Activated CD4-positive, alpha-beta T cell treated with anti-CD3 and anti-CD28 coated beads for 24 hours (primary cell): ENCODE measurements at regions not wholly inside any gene's neighbourhood (a gene's known extent, or its start where the extent isn't known, plus 50 kb on each side); places are given as distances from the start of the nearest gene placed in this dataset.
"Not testable (repeated sequence)": the region's sequence is repeated elsewhere in the genome, so short reads cannot be mapped to it uniquely, and the experiment has no call there.

Source experiments
- DNase-seq, 2 donors: peaks; one replicate each; pipeline ENCODE4 v3.0.0-alpha.2; 2020; ENCODE audit warnings: low read depth in 2 of 2

DNA sequence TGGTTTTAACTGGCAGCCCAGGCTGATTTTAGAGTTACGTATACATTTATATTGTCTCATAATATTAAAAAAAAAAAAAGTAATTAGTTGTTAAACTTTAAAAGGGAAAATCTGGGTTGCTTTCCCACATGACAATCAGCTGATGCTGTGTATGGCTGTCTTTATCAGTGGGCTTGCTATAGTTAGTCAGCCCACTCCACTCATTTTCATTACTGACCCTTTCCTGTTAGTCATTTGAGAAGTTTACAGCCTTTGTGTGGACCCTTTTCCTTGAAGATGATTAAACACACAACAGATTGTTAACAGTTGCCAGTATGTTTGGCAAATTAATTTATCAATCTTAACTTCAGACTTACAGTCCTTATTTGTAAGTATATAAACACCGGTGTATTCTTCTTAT is 164.5 kb upstream of the AGR3 start:
- no peak for DNase-seq

GRCh38 chr7:17046666-17047065 is 164.9 kb upstream of the AGR3 start:
- no peak for DNase-seq

- DNase-seq = not testable (repeated sequence)
Observed at GRCh38 chr7:17053164-17053563, 171.4 kb upstream of the AGR3 start.

- no peak for DNase-seq
Observed at GRCh38 chr7:17054206-17054605, 172.4 kb upstream of the AGR3 start.

DNA sequence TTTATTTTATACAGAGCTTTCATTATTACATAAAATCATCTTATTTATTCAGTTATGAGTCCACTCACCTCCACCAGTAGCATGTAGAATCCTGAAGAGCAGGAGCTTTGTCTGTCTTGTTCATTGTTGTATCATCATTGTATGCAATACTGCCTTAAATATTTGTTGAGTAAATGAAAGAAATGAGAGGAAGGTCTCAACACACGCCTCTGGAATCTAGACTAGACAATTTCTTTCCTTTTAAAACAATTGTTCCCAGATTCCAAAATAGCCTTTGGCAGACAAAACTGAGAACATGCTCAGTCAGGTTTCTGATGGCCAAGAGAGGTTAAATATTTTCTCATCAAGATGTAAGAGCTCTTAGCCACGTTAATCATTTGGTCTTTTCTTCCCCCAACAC is 173.1 kb upstream of the AGR3 start:
- DNase-seq = no peak

- DNase-seq = no peak
Observed at GRCh38 chr7:17055596-17055995, 173.8 kb upstream of the AGR3 start.

DNA sequence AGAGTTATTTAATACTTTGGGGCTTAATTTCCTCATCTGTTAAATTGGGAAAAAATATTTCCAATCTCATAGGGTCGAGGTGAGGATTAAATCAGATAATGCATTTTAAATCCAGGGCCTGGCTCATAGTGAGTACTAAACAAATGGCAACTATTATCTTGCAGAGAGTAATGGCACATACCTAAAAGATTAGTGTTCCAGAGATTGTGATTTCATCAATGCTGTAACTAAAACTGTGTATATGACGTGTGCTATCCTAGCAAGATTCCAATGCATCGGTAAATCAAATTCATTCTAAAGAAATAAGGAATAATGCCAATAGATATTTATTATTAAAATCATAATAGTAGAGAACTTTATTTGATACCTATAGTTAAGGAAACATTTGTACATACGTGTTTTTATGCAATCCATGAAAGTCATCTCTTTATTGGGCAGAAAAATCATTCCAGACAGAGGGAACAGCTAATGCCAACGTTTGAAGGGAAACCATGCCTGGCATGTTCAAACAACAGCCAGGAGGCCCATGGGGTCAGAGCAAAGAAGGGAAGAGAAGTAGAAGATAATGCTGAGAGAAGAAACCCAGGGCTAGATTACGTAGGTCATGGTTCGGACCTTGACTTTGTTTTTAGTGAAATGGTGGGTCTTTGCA is 174.8 kb upstream of the AGR3 start:
- no peak for DNase-seq

DNA sequence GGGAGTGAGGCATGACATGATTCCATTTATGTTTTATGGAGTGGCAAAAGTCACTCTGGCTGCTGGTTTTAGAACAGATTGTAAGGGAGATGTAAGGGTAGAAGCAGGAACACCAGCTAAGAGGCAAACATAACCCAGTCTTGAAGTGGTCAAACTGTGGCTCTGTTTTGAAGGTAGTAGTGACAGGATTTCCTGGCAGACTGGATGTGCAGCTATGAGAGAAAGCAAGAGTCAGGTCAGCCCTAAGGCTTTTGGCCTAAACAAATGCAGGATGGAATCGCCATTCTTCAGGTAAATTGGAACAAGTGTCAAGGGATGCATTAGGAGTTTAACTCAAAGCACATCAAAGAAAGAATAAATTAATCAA is 175.3 kb upstream of the AGR3 start:
- no peak for DNase-seq

DNA sequence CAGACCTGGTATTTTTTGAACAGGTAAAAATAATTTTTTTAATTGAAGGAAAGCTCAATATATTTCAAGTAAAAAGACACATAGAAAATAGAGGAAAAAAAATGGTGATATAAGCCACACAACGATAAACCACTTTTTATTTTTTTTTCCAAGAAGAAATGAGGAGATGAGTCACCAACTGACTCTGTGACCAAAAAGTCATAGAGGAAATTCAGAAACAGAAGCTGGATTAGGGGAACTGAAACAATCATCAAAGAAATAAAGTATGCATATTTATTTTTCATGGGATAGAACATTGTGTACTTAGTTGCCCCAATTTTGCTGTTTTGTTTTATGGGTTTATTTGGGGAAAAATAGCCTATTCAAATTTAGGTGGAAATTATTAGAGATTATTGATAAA is 176.8 kb upstream of the AGR3 start:
- no peak for DNase-seq

GRCh38 chr7:17060051-17060450 is 178.3 kb upstream of the AGR3 start:
- DNase-seq = no peak

GRCh38 chr7:17061443-17061842 is 179.7 kb upstream of the AGR3 start:
- DNase-seq = no peak

DNA sequence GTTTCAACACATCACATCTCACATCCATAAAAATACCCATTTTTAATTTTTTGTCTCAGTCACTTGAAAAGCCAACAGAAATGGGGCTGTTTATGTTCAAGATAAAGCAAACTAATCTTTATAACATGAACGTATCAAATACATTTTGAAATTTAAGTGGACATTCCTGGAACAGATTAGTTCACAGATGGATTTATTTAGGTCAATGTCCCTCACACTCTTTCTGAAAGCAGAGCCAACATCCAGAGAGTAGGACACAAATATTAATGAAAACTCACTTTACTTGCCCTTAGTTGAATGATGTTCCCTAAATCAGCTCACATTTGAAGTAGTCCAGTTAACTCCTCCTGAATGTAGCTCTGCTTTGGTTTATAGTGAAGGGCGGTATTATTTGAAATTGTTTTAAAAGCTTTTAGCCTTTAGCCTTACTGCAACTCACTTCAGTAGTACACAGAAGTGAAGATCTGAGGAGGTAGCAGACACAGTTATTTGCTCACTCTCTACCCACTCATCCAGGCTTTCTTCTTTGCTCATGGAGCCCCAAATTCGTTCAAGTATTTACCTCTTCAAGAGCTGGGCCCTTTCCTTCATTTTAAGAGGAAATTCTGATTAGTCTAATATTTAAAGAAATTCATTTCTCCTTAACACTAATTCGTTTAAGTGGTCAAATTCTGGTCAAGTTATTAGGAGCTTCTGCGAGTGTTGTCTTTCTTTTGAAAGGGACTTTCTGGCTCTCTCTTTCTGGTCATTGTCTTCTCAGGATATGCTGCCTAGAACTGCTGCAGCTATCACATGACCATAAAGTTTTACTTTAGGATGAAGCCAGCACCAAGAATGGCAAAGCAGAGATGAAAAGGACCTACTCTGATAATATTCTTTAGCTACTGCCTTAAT is 180.6 kb upstream of the AGR3 start:
- no peak for DNase-seq

GRCh38 chr7:17063045-17063383 is 181.2 kb upstream of the AGR3 start:
- no peak for DNase-seq

DNA sequence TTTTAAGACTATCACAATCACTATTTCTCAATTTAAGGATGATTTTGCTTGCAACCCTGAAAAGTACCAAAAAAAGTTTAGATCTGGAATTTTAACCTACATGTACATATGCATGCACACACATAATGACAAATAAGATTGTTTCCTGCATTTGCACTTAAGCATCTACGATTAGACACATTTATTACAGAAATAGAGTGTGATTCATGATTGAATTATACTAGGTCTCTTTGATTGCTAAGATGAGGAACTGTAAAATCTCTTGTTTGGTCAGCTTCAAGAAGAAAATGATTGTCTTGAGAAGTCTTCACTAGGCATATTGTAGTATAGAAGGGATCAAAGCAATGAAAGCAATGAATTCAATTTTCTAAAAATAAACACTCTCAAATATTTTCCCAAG is 185.9 kb upstream of the AGR3 start:
- DNase-seq = no peak

DNA sequence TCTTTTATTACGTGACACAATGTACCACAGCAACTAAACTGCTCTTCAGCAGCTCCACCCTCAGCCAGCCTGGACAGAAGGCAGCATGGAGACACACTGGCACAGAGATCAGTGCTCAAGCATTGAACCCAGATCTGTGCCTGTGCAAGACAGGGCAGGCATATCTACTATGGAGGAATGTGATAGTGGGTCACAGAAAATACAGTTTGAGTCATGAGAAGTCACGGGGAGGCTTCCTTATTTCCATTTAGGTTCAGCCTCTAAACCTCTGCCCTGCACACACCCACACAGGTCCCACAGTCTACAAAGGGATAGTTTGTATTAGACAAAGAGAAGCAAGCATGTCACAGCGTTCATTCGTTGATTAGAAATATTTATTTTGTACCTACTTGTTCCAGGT is 187.4 kb upstream of the AGR3 start:
- no peak for DNase-seq

DNA sequence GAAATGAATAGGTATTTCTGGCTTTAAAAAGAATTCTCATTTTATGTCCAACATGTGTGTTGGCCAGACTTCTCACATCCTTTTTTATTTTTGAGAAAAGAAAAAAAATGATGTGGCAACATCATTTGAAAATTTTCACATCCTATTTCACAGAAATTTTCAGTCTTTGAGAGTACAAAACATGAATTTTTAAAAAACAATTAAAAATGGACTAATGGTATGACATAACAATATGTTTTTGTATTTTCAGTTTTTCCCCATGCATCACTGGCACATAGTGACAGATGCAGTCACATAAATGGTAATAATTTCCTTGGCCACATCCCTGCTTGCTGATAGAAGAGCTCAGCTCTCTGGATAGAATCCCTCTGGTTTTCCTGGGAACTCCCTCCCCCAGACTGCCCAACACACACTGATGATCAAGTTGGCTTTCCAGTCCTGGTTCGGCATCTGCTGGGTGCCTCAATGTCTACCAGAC is 188.5 kb upstream of the AGR3 start:
- no peak for DNase-seq

GRCh38 chr7:17071866-17072265 is 190.1 kb upstream of the AGR3 start:
- no peak for DNase-seq

DNA sequence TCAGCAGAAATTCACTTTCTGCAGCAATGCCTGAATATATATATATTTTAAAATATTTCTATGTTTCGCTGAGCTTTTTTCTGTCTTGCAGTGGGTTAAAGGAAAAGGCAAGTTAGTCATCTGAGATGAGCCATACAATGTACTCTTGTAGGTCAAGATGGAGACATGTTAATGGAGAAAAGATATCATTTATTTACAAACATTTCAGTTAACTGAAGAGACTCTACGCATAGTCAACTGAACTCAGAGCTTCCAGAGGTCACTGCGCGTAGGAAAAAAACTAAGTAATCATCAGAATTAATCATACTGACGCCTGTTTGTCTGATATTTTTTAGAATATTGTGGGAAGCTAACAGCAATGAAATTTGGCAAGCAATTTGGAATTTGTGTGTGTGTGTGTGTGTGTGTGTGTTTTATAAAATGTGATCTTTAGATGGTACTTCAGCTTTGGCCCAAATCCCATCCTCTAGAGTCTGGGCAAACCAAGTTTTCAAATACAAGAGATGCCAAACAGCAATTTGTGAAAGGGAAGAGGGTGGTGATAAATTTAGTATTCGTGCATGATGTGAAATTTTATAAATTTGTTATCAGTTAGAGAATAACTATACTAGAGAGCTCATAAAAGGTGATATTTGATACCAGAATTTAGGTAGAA is 193.9 kb upstream of the AGR3 start:
- no peak for DNase-seq

DNA sequence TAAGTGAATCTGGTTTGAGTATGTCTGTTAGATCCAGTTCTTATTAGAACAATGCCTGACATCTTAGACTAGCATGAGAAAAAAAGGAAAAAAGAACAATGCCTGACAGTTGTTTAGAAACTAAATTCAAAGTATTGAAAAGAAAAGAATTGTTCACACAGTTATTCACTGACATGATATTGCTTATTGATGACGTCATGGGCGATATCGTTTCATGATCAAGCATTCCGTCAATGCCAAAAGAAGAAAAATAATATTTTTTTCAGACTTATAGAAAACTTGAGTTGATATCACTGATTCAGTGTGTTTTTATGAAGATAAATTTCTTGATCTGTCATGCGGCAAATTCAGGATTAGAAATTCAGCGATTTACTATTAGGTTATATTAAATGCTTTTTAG is 196.5 kb upstream of the AGR3 start:
- no peak for DNase-seq

- no peak for DNase-seq
Observed at GRCh38 chr7:17083392-17084165, 201.8 kb upstream of the AGR3 start.

DNA sequence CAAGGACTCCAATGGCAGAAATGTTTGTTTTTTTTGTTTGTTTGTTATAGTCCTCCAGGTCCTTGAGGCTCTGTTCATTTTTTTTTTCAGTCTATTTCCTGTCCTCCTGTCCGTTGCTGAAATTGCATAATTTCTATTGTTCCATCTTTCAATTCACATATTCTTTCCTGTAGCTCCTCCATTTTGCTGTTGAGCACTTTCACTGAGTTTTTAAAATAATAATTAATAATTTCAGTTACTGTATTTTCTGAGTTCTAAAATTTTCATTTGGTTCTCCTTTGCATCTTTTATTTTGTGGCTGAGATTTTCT is 202.3 kb upstream of the AGR3 start:
- DNase-seq = no peak

DNA sequence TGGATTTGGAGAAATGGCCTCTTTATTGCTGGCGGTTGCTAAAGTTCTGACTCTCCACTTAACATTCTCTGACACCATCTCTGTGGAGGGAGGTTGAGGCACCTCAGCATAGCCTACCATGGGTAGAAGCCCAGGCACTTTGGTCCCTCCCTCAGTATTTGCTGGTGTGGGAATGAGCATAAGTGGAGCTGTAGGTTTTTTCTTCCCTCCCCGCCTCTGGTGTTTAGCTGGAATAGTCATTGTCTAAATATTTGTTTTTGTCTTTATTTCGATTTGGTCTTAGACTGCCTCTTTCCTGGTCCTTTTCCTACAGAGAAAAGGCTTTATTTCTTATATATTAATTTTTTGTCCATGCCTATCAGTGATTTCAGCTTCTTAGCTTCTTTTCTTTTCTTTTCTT is 203.4 kb upstream of the AGR3 start:
- DNase-seq = no peak
